GM18505 (cell line): ENCODE measurements at regions not wholly inside any gene's neighbourhood (a gene's known extent, or its start where the extent isn't known, plus 50 kb on each side); places are given as distances from the start of the nearest gene placed in this dataset.
"Not testable (repeated sequence)": the region's sequence is repeated elsewhere in the genome, so short reads cannot be mapped to it uniquely, and the experiment has no call there.

Source experiments
- ATAC-seq: cut with Tn5 transposase; IDR thresholded peaks from one replicate; pipeline ENCODE4 v1.9.1; 2021; ENCODE audit not compliant: unreplicated experiment
- POLR2A ChIP-seq: IDR thresholded peaks from 4 replicates; pipeline ENCODE4 v1.6.1; 2011; ENCODE audit warnings: borderline replicate concordance; ENCODE audit not compliant: insufficient read depth, insufficient read length; ENCODE audit errors: extremely low read depth

DNA sequence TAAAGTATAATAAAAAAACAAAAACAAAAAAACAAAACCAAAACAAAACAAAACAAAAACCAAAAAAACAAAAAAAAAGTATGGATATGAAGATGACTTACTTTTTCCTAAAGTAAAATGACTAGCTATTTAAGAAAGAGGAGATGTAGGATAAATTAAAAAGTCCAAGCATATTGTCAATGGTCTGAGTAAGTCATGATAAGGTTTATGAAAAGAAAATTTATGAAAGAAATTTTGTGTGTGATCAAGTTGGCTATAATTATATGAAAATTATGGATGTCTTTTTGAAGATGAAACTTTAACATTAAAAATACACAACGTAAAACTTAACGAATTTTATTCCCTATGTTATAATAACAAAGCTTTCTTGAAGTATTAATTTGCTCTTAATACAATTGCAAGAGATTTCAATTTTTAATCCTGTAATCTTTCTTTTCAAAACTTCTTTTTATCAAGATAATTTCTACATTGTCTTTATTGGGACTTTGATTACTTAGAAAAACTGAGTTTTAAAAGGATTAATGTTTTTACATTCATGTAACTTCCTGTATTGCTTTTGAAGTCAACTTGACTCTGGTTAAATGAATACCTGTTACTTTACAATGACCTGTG, 200.9 kb upstream of the IVNS1ABP start:
- ATAC-seq, result no peak
- TF ChIP-seq POLR2A, result no peak

DNA sequence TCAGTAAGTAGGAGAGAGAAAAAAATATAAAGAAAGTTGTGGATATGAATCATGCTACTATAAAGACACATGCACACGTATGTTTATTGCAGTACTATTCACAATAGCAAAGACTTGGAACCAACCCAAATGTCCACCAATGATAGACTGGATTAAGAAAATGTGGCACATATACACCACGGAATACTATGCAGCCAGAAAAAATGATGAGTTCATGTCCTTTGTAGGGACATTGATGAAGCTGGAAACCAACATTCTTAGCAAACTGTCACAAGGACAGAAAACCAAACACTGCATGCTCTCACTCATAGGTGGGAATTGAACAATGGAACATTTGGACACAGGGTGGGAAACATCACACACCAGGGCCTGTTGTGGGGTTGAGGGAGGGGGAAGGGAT, 200.3 kb upstream of the IVNS1ABP start:
- ATAC-seq, result not testable (repeated sequence)

DNA sequence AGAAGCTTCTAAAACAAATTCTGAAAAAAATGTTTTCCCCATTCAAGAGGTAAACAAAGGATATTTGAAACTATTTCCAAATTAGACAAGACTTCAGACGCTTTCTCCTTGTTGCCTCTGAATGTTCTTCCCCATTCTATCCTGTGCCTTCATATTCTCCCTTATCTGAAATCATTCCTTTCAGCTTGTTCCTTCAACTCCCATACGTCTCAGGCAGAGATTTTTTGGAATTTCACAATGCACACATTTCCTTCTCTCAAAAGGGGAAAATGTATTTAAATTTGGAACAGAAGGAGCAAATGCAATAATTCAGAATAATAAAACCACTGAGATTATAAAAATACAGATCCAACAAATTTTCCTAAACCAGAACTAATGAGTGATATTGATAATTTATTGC, 198.7 kb upstream of the IVNS1ABP start:
- ATAC-seq, result no peak
- TF ChIP-seq POLR2A, result no peak

DNA sequence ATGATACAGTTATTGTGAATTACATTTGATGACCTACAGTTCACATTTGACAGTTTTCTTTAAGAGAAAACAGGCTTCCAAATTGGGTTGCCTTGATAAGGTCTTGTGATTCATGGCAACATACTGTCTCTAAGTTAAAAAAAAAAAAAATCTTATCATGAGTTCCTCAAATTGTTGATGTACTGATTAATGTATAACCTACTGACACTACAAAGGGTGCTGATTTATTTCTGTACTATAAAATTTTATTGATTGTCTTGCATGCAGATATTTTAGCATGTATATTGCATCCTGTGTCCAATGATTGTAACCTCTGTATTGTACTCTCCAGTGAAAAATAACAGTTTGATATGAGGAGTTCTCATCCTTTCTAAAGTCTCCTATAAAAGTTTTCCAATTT, 197.3 kb upstream of the IVNS1ABP start:
- TF ChIP-seq POLR2A, result no peak

DNA sequence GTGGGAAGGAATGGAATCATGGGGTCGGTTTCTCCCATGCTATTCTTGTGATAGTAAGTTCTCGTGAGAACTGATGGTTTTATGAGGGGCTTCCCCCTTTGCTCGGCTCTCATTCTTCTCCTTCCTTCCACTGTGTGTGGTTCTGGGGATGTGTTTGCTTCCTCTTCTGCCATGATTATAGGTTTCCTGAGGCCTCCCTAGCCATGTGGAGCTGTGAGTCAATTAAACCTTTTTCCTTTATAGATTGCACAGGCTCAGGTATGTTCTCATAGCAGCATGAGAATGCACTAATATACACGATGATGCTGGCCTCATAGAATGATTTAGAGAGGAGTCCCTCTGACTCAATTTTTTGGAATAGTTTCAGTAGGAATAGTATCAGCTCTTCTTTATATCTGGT, 195.4 kb upstream of the IVNS1ABP start:
- TF ChIP-seq POLR2A, result no peak
- ATAC-seq, result no peak

More for the DNA sequence above, 197.3 kb upstream of the IVNS1ABP start:
- ATAC-seq, result no peak

DNA sequence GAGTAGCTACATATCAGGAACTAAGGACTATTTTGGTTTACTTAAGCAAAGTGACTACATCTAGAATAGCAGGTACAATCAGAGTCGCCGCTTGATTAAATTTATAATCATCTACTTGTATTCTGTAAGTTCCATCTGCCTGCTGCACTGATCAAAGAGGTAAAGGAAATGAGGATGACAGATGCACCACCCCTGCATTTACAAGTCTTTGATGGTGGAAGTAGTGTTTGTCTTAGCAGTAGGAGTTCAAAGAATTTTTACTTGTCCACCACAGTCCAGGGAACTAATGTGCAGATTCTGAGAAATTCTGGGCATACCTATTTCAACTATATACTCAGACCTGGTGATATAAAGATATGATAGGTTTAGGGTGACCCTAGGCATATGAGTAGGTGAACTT, 184.1 kb upstream of the IVNS1ABP start:
- TF ChIP-seq POLR2A, result no peak
- no peak for ATAC-seq

DNA sequence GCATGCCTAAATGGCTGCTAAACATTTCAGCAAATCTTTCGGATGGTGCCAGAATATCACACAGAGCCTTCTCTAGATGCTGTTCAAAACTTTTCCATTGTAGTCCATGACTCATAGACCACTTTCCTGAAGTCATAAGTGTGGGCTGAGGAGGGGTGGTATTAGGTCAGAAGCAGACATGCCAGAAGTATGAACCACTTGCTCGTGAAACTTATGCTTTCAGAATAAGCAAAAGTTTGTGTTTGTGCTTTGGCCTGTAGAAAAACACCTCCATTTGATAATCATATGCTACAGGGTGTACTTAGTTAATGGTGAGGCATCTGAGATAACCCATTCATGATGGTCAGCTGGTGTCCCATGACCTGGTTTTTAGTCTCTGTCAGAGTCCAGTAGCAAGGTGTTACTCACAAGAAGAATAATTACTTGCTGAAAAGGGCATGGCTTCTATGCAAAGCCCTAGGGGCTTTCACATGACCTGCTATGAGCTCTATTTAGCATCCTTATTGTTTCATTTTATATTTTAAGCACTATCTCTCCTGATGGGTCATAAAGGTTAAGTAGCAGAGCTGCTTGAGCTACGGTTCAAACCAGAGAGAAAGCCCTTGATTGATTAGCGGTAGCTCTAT, 183.1 kb upstream of the IVNS1ABP start:
- no peak for TF ChIP-seq POLR2A
- no peak for ATAC-seq

DNA sequence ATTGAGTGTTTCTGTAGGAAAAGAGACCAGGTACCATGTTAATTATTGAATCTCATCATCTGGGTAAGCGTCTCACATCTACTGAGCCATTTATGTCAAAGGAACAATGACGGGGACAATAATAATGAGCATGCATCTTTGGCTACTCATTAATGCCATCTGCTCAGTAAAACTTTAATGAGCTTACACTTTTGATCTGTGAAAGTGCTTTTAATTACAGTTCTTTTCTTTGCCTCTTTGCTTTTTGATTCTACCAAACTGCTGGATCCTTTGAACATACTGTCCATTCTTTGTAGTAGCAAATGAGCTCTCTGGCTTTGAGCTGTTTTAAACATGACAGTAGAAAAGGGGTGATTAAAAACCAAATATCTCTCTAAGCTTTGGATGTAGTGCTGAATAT, 181.2 kb upstream of the IVNS1ABP start:
- no peak for ATAC-seq
- no peak for TF ChIP-seq POLR2A

DNA sequence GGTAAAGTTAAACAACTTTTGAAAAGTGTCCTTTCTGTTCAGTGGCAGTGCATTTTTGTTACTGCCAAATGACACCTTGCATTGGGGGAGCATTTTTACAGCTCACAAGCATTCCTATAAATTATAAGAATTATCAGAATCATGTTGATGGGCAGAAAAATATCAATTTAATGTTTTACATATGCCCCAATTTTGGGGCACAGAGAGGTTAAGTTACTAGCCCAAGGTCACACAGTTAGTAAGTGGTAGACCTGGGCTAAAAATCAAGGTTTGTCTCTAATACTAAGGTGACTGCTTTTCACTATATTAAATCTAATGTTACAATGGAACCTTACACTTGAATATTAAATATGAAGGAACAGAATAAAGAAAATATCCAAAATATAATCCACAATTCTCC, 180.1 kb upstream of the IVNS1ABP start:
- no peak for TF ChIP-seq POLR2A
- no peak for ATAC-seq

DNA sequence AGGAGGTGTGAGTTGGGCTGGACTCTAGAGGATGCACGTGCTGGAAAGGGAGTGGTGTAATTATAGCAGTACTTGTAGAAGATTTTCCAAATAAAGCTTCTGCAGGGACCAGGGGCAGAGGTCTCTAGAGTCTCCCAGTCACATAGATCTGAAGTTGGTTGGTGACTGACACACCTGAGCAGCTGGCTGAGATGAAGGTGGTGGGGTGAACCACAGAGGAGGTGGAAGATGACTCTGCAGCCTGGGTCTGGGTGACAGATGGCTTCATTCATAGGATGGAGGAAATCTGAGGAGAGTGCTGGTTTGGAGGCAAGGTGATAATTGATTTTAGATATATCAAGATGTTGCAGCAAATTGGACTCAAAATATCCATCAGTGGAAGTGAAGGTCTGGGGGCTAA, 178.9 kb upstream of the IVNS1ABP start:
- no peak for ATAC-seq
- no peak for TF ChIP-seq POLR2A

DNA sequence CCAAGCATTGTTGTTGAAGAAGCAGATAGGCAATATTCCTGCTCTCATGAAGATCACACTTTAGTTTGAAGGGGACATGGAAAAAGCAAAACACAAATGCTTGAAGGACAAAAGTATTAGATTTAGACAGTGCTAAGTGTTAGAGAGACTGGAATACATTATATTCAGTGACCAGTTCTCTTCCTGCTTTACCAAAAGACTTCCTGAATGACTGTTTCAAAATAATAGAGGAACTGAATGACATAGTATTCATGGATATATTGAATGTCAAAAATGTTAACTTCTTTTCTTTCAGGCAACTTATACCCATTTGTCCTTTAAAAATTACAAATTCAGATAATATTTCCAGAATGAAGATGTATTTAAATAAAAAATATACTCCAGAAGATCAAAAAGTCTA, 178.0 kb upstream of the IVNS1ABP start:
- no peak for ATAC-seq

DNA sequence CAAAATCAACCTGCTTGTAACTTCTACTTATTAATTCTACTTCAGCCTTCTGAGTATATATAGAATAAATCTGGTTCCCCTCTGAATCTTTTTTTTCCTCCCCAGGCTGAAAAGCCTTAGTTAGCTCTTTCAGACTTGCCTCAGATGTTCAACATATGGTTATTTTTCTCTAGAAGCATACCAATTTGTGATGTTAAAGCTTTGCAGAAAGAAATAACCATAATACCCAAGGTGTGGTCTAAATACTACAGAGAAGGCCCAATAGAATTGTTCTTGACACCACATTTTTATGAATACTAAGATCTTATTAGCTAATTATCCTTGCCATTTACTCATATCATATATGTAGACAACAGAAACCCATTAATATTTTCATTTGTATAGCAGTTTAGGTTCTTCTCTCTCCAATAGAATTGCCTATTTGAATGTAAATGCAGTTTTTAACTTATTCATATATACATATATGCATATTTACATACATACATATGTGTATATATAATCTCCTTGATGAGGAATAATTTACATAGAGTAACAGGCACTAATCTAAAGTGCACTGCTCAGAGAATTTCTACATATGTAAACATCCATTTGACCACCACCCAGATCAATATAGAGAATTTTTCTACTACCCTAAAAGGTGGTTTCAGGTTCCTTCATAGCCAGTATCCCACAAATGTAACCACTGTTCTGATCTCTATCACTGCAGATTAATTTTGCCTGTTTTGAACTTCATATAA, 175.2 kb upstream of the IVNS1ABP start:
- no peak for ATAC-seq
- no peak for TF ChIP-seq POLR2A

More for the DNA sequence above, 178.0 kb upstream of the IVNS1ABP start:
- no peak for TF ChIP-seq POLR2A

DNA sequence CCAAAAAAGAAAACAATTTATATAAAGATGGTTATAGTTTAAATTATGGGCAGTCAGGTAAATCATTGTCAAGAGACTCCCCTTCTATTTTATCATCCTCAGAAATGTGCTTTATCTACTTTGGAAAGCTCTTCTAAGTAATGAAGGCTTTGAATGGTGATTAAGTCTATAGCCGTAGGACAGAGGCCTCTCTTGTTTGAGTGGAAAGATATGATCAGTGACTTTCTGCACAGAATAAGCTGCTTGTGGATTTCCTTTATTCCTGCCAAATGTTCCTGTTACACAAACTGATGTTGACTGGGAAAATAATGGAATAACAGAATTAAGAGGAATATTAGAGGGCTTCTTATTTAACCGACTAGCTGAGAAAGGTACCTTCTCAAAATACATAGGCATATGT, 174.6 kb upstream of the IVNS1ABP start:
- TF ChIP-seq POLR2A, result no peak
- no peak for ATAC-seq

DNA sequence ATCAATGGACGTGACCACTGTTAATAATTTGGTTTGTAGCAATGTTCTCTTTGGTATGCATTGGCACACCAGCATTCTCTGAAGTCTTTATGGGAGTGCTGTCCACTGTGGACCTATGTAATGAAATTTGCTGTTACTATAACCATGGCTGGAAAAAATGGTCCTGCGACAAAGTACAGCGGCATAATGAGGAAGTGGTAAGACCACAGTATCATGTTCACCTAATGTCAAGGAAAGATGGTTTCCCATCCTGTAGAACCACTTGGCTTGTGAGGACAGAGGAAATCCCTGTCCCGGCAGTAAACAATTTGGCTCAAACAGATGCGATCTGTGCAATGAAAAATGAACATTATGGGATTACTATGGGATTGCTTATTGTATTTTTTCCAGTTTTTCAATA, 173.9 kb upstream of the IVNS1ABP start:
- ATAC-seq, result no peak

More for the DNA sequence above, 173.9 kb upstream of the IVNS1ABP start:
- TF ChIP-seq POLR2A, result no peak
